Liver (tissue), 8 donors: ENCODE measurements at regions not wholly inside any gene's neighbourhood (a gene's known extent, or its start where the extent isn't known, plus 50 kb on each side); places are given as distances from the start of the nearest gene placed in this dataset.

Experiments
- DNase-seq: peaks from one replicate; pipeline ENCODE4 v3.0.0-alpha.2; 2017; ENCODE audit warnings: low spot score
- H3K27ac ChIP-seq, 2 donors: one replicate each; pipeline ENCODE4 v1.7.0; 2013; ENCODE audit warnings: inconsistent platforms in 2 of 2, low read length in 2 of 2, control low read depth in 1 of 2, low read depth in 1 of 2, mild to moderate bottlenecking in 1 of 2
- H3K27me3 ChIP-seq, 4 donors: one replicate each; pipeline versions ENCODE4 v1.6.1 to v1.7.0; 2013; ENCODE audit warnings: low read length in 3 of 4, inconsistent platforms in 1 of 4, mild to moderate bottlenecking in 1 of 4, moderate library complexity in 1 of 4; ENCODE audit not compliant: control insufficient read depth in 4 of 4, insufficient read depth in 4 of 4
- H3K36me3 ChIP-seq, 4 donors: one replicate each; pipeline versions ENCODE4 v1.6.1 to v1.7.0; 2013; ENCODE audit warnings: low read length in 3 of 4, mild to moderate bottlenecking in 3 of 4, low read depth in 1 of 4, moderate library complexity in 1 of 4; ENCODE audit not compliant: control insufficient read depth in 4 of 4, insufficient read depth in 3 of 4
- H3K4me1 ChIP-seq, 4 donors: one replicate each; pipeline versions ENCODE4 v1.6.1 to v1.7.0; 2013; ENCODE audit warnings: low read length in 3 of 4, mild to moderate bottlenecking in 3 of 4, moderate library complexity in 1 of 4; ENCODE audit not compliant: control insufficient read depth in 4 of 4, insufficient read depth in 4 of 4
- H3K4me3 ChIP-seq, 3 donors: one replicate each; pipeline versions ENCODE4 v1.6.1 to v1.7.0; 2013; ENCODE audit warnings: low read length in 3 of 3, control low read depth in 1 of 3, low read depth in 1 of 3, mild to moderate bottlenecking in 1 of 3
- H3K9ac ChIP-seq, 2 donors: one replicate each; pipeline ENCODE4 v1.7.0; 2013; ENCODE audit warnings: low read length in 2 of 2, mild to moderate bottlenecking in 2 of 2, moderate library complexity in 2 of 2, control low read depth in 1 of 2, low read depth in 1 of 2
- H3K9me3 ChIP-seq, 4 donors: one replicate each; pipeline versions ENCODE4 v1.6.1 to v1.7.0; 2013; ENCODE audit warnings: low read length in 3 of 4; ENCODE audit not compliant: control insufficient read depth in 4 of 4
- ATF3 ChIP-seq: IDR thresholded peaks from 2 replicates; pipeline ENCODE4 v1.6.1; 2016; ENCODE audit warnings: antibody characterized with exemption
- CTCF ChIP-seq: fragments of 150-350 bp; IDR thresholded peaks from 2 replicates; pipeline ENCODE4 v1.5.1; 2017; ENCODE audit warnings: improper control_type of control experiment, low read depth, low read length; ENCODE audit not compliant: missing input control
- EGR1 ChIP-seq, 2 donors: IDR thresholded peaks; 2 replicates each; pipeline ENCODE4 v1.6.1; 2016 to 2018; ENCODE audit warnings: antibody characterized with exemption in 2 of 2, low read depth in 2 of 2
- FOXA1 ChIP-seq: IDR thresholded peaks from 2 replicates; pipeline ENCODE4 v1.6.1; 2016; ENCODE audit warnings: antibody characterized with exemption
- FOXA2 ChIP-seq: IDR thresholded peaks from 2 replicates; pipeline ENCODE4 v1.6.1; 2016; ENCODE audit warnings: antibody characterized with exemption
- HNF4A ChIP-seq, 2 donors: conservative IDR thresholded peaks; 2 replicates each; pipeline ENCODE4 v1.6.1; 2016; ENCODE audit warnings: antibody characterized with exemption in 2 of 2, mild to moderate bottlenecking in 2 of 2
- JUND ChIP-seq, 2 donors: IDR thresholded peaks; 2 replicates each; pipeline ENCODE4 v1.6.1; 2016; ENCODE audit warnings: antibody characterized with exemption in 2 of 2
- MAX ChIP-seq: IDR thresholded peaks from 2 replicates; pipeline ENCODE4 v1.6.1; 2016; ENCODE audit warnings: antibody characterized with exemption
- NR2F2 ChIP-seq: IDR thresholded peaks from 2 replicates; pipeline ENCODE4 v1.6.1; 2016; ENCODE audit warnings: antibody characterized with exemption
- RAD21 ChIP-seq, 2 donors: IDR thresholded peaks; 2 replicates each; pipeline ENCODE4 v1.6.1; 2016; ENCODE audit warnings: antibody characterized with exemption in 2 of 2, mild to moderate bottlenecking in 2 of 2
- REST ChIP-seq: IDR thresholded peaks from 2 replicates; pipeline ENCODE4 v1.6.1; 2016; ENCODE audit warnings: antibody characterized with exemption, mild to moderate bottlenecking
- RXRA ChIP-seq, 2 donors: IDR thresholded peaks; 2 replicates each; pipeline ENCODE4 v1.6.1; 2017 to 2018; ENCODE audit warnings: antibody characterized with exemption in 2 of 2, mild to moderate bottlenecking in 1 of 2
- SP1 ChIP-seq: IDR thresholded peaks from 2 replicates; pipeline ENCODE4 v1.6.1; 2018; ENCODE audit warnings: antibody characterized with exemption, mild to moderate bottlenecking
- TAF1 ChIP-seq: conservative IDR thresholded peaks from 2 replicates; pipeline ENCODE4 v1.6.1; 2016; ENCODE audit warnings: antibody characterized with exemption, mild to moderate bottlenecking
- YY1 ChIP-seq: IDR thresholded peaks from 2 replicates; pipeline ENCODE4 v1.6.1; 2016; ENCODE audit warnings: antibody characterized with exemption, mild to moderate bottlenecking
- ZBTB33 ChIP-seq: IDR thresholded peaks from 2 replicates; pipeline ENCODE4 v1.6.1; 2016; ENCODE audit warnings: antibody characterized with exemption
- WGBS: extraction: QIAGEN DNeasy Blood & Tissue Kit; methylation state at CpG from one replicate; pipeline ENCODE4 v1.1.7; 2013; 5-methylcytosine and 5-hydroxymethylcytosine counted together
- donor health status: healthy.
- donor health status: healthy.
- donor health status: healthy.
- donor health status: healthy.
- donor health status: healthy.

- TF ChIP-seq MAX (no peak), RAD21 (IDR thresholded peaks at IDR 0.05) (no peak), YY1 (no peak), SP1 (no peak), EGR1 (IDR thresholded peaks at IDR 0.05; ENCODE audit: low read depth in 2 of 2) (no peak), JUND (IDR thresholded peaks at IDR 0.05) (no peak), TAF1 (no peak), HNF4A (conservative IDR thresholded peaks at IDR 0.05) (no peak), ZBTB33 (no peak), RXRA (IDR thresholded peaks at IDR 0.05) (no peak), NR2F2 (no peak), CTCF (no peak), ATF3 (no peak)
- WGBS = 63% methylated on average over 4 of the region's 4 CpGs
- no peak overlapping the region for H3K27ac ChIP-seq
- no peaks in the 10 kb centered on the region for H3K36me3 ChIP-seq
- no peaks in the 10 kb centered on the region for H3K4me1 ChIP-seq
- no peak overlapping the region for H3K9ac ChIP-seq
- no peak for DNase-seq
- H3K9me3 ChIP-seq = no peaks in the 10 kb centered on the region
- peaks cover 0 to 5% (median 0%) of the 10 kb centered on the region in 4 donors for H3K27me3 ChIP-seq
- H3K4me3 ChIP-seq = no peak overlapping the region
Observed at GRCh38 chr15:26160343-26160742, 297.2 kb upstream of the ATP10A start.

- H3K9me3 ChIP-seq = peaks cover 0 to 3% (median 0%) of the 10 kb centered on the region in 4 donors
- H3K4me1 ChIP-seq = no peaks in the 10 kb centered on the region
- no peak overlapping the region for H3K27ac ChIP-seq
- H3K4me3 ChIP-seq = no peak overlapping the region
- H3K36me3 ChIP-seq = no peaks in the 10 kb centered on the region
- DNase-seq = no peak
- H3K9ac ChIP-seq = no peak overlapping the region
- peaks cover 0 to 5% (median 0%) of the 10 kb centered on the region in 4 donors for H3K27me3 ChIP-seq
- TF ChIP-seq MAX = no peak
- no peak for TF ChIP-seq TAF1
- no peak for TF ChIP-seq ATF3
- 84% methylated on average over 2 of the region's 2 CpGs for WGBS
Observed at GRCh38 chr15:26158176-26158575, 295.0 kb upstream of the ATP10A start.

- Histone ChIP-seq H3K27ac (no peak overlapping the region), H3K27me3 (peaks cover 0 to 5% (median 0%) of the 10 kb centered on the region in 4 donors), H3K9me3 (peaks cover 0 to 3% (median 0%) of the 10 kb centered on the region in 4 donors), H3K4me1 (no peaks in the 10 kb centered on the region), H3K36me3 (no peaks in the 10 kb centered on the region), H3K4me3 (no peak overlapping the region), H3K9ac (no peak overlapping the region)
- DNase-seq = no peak
- no peak for TF ChIP-seq MAX
- no peak for TF ChIP-seq HNF4A (conservative IDR thresholded peaks at IDR 0.05)
- no peak for TF ChIP-seq RXRA (IDR thresholded peaks at IDR 0.05)
- no peak for TF ChIP-seq YY1
- no peak for TF ChIP-seq REST
- no peak for TF ChIP-seq FOXA2
- TF ChIP-seq FOXA1 = no peak
- WGBS = 58% methylated on average over 7 of the region's 7 CpGs
Observed at GRCh38 chr15:26157081-26157480, 294.0 kb upstream of the ATP10A start.
